Activated CD4-positive, alpha-beta T cell treated with anti-CD3 and anti-CD28 coated beads, Interleukin-2, Interleukin-6, amounts not matched to agents 100 ng/mL and 50 ng/mL, durations not matched to agents 16 hours and 8 hours (primary cell): ENCODE measurements at regions not wholly inside any gene's neighbourhood (a gene's known extent, or its start where the extent isn't known, plus 50 kb on each side); places are given as distances from the start of the nearest gene placed in this dataset.
"Not testable (repeated sequence)": the region's sequence is repeated elsewhere in the genome, so short reads cannot be mapped to it uniquely, and the experiment has no call there.

Experiments
- DNase-seq: peaks from one replicate; pipeline ENCODE4 v3.0.0-alpha.2; 2020

DNA sequence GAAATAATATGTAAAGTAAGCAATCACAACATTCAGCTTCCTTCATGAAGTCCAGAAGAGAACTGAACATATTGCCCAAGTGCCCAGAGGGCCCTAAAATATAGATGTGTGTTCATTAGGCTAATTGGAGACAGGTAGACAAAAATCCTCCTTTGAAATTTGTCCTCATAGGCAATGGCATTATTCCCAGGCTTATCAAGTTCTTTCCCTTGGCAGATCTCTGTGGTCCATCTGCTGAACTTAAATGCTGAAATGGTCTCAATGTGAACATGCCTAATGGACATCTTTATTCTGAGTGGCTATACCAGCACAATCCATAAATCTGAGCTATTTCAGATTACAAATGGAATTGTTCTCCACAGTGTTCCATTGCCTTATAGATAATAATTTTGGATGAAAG is 79.0 kb upstream of the BMP5 start:
- DNase-seq = no peak

DNA sequence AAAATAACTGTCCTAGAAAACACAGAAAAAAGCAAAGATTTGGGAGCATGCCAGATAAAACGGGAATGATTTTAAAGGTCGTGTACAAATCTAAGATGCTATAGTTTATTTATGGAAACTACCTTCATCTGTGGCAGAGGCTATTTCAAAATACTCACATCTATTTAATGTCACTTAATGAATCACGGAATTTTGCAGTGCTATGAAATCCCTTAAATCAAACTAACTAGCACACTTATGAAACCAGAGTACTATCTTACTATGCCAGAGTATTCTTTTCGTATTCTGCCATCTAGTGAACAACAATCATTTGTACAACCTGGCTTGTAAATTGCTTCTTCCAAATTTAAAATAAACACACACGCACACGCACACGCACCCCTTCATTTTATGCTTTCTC is 77.9 kb upstream of the BMP5 start:
- no peak for DNase-seq

DNA sequence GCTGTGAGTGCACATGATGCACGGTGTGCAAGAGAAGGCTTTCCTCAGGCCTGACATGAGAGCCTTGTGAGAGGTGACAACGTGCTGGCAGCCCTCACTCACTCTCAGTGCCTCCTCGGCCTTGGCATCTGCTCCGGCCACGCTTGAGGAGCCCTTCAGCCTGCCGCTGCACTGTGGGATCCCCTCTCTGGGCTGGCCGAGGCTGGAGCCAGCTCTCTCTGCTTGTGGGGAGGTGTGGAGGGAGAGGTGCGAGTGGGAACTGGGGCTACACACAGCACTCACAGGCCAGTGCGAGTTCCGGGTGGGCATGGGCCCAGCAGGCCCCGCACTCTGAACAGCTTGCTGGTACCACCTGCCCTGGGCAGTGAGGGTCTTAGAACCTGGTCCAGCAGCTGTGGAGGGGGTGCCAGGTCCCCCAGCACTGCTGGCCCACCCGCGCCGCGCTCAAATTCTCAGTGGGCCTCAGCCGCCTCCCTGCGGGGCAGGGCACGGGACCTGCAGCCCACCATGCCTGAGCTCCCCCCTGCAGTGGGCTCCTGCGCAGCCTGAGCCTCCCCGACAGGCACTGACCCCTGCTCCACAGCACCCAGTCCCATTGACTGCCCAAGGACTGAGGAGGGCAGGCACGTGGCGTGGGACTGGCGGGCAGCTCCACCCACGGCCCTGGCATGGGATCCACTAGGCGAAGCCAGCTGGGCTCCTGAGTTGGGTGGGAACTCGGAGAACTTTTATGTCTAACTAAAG is 74.9 kb upstream of the BMP5 start:
- no peak for DNase-seq

DNA sequence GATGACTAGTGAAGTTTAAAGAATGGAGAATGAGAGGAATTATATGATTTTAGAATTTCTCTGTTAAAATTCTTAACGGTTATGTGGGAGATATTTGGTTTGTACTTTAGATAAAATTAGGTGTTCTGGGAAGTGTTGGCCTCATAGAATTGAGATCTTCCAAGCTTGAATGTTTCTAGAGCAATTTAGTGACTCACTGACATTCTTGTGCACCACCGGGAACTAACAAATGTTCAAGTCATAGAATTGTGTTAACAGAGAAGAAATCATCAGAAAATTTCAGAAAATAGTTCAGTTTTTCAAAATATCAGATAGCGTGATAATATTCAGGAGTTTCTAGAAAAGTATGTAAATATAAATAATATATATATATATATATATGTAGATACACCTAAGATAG is 67.9 kb upstream of the BMP5 start:
- DNase-seq = no peak

DNA sequence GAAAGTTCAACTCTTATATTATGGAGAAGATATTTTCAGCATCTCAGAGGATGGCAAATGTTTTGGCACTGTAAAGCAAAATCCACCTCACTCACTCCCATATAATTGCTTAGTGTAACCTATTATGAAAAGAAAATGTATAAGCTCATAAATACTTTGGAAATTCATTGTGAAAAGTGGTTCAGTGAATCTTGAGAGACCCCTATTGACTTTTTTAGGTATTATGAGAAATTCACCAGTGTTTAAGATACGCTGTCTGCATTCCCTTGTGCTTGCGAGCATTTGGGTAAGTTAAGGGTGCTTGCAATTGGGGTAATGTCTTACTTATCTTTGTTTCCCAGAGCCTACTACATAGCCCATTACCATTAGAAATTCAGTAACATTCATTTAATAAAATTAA is 66.3 kb upstream of the BMP5 start:
- no peak for DNase-seq

DNA sequence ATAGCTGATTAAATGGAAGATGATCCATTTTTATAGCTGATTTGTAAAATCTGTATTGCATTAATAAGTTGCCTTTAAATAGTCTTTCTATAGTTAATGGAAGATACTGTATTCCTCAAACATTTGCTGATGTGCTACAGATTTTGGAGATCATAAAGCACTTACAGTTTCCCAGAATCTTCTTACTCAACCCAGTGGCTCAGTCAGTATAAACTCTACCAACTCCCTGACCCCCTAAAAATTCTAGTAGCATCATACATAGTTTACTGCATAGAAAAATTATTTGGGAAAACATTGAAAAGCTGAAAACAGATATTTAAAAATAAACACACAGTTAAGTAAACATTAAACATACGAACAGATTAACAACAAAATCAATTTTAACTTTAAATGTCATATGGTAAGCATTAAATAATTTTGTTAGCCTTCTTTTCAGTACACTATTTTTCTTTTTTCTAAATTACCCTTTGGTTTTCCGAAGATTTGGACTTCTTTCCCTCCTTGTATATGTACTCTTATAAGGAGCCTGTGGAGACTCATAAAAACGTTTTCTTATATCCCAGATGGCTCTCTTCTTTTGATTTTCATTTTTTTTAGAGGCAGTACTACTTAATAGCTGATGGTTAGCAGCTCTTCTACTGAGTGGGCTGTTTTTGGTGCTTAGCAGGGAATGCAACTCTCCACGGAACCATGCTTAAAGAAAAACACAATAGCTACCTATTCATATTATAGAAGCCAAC is 62.7 kb upstream of the BMP5 start:
- no peak for DNase-seq

DNA sequence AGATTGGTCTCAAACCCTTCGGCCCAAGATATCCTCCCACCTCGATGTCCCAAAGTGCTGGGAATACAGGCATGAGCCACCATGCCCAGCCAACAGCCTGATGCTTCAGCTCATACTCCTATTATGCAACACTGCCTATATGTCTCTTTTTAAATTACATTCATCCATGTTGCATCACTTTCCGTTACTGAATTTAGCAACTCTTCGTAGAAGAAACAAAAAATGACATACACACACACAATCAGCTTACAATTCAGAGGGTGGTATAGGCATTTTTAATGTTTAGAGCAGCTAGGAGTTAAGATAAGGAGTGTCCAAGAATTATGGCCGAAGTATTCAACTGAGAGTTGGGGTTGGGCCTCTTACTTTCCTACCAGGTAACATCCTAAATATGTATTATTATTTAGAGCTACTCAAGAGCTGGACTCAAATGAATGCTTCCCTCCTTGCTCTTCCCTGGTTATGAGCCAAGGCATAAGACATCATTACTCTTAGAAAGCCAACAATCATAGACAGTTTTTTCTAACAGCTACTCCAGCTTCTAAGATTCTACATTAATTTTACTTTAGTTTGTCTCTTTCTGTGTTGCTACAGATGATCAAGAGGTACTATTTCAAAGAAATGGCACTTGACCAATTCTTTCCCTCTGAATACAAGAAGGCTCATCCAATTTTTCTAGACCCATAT is 62.0 kb upstream of the BMP5 start:
- no peak for DNase-seq

DNA sequence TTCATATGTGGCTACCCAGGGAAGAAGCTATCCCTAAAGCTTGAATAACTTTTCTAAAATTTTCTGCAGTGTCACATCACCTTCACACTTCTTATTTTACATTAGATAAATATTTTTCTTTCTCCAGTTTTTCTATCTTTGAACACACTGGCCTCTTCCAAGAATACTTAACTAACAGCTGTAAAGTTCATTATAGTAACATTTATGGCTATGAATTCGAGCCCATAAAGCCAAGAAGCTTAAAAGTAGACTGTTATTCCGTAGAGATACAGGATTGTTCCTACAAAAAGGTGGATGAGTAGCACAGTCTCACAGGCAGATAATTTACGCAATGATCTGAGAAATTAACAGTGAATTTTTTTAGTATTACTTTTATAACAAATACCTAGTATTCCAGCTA is 55.7 kb upstream of the BMP5 start:
- no peak for DNase-seq

DNA sequence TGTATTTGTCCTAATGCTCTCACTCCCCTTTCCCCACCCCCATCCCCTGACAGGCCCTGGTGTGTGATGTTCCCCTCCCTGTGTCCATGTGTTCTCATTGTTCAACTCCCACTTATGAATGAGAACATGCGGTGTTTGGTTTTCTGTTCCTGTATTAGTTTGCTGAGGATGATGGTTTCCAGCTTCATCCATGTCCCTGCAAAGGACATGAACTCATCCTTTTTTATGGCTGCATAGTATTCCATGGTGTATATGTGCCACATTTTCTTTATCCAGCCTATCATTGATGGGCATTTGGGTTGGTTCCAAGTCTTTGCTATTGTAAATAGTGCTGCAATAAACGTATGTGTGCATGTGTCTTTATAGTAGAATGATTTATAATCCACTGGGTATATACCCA is 52.3 kb upstream of the BMP5 start:
- not testable (repeated sequence) for DNase-seq

DNA sequence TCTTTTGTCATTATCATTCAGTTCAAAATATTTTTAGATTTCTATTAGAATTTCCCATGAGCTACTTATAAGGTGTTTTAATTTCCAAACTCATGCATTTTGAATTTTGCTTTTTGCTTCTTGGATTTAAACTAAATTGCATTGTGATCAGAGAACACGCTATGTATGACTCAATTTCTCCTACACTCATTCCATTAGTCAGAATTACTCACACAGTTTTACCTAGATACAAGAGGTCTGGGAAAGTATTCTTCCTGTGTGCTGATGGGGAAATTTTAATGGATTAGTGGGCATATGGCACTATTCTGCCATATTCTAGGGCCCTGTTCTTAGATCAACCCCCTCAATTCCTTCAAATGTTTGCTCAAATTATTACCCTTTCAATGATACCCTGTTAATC is 49.9 kb upstream of the BMP5 start:
- DNase-seq = no peak
